BLaER1 treated with 17β-estradiol and CSF1 and Interleukin-3, amounts not matched to agents 10 nM and 100 nM (cell line): ENCODE measurements at regions not wholly inside any gene's neighbourhood (a gene's known extent, or its start where the extent isn't known, plus 50 kb on each side); places are given as distances from the start of the nearest gene placed in this dataset.

Experiments used
- H3K27ac ChIP-seq, 11 experiments: shearing (Covaris generic); formaldehyde crosslinking; 2 replicates each; pipeline ENCODE4 v1.8.1; 2022
- H3K27me3 ChIP-seq, 11 experiments: shearing (Covaris generic); formaldehyde crosslinking; 2 replicates each; pipeline ENCODE4 v1.8.1; 2022
- H3K36me3 ChIP-seq, 11 experiments: shearing (Covaris generic); formaldehyde crosslinking; 2 replicates each; pipeline ENCODE4 v1.8.1; 2022
- H3K4me1 ChIP-seq, 10 experiments: shearing (Covaris generic); formaldehyde crosslinking; 2 replicates each; pipeline ENCODE4 v1.8.1; 2022
- H3K4me2 ChIP-seq, 11 experiments: shearing (Covaris generic); formaldehyde crosslinking; 2 replicates each; pipeline ENCODE4 v1.8.1; 2022
- H3K4me3 ChIP-seq, 10 experiments: shearing (Covaris generic); formaldehyde crosslinking; 2 replicates each; pipeline ENCODE4 v1.8.1; 2022
- H3K9ac ChIP-seq, 11 experiments: shearing (Covaris generic); formaldehyde crosslinking; 2 replicates each; pipeline ENCODE4 v1.8.1; 2022
- H3K9me3 ChIP-seq, 11 experiments: shearing (Covaris generic); formaldehyde crosslinking; replicated peaks in 1 of 11; 2 replicates each; pipeline ENCODE4 v1.8.1; 2022
- H4K20me1 ChIP-seq, 11 experiments: shearing (Covaris generic); formaldehyde crosslinking; 2 replicates each; pipeline ENCODE4 v1.8.1; 2022
- Cebpa-rat ChIP-seq, 11 experiments: shearing (Covaris generic); IDR thresholded peaks; 2 replicates each; pipeline ENCODE4 v1.8.1; 2022

DNA sequence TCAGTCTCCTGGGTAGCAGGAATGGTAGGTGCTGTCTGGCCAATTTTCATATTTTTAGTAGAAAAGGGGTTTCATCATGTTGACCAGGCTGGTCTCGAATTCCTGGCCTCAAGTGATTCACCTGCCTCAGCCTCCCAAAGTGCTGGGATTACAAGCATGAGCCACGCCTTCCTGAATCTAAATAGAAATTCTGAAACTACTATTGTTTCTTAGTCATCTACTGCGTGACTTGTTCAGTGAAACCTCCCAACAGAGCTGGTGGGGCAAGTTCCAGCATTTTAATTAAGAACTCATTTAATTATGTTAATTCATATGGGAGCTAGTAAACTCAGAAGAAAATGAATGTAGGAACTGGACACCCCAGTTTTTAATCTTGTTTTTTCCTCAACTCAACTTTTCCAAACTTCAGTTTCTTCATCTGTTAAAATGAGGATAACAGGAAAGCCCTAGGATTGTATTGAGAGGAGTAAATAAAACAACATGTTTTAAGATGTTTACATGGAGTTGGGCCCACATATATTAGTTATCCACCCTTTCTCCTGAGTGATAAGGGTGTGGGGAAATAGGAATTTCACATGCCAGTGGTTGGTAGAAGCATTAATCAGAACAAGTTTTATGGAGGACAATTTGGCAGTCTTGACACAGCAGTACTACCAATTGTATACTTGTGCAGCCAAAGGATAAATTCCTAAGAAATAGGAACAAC lies 335.8 kb upstream of the E2F7 start:
- H3K4me3 ChIP-seq = no peak overlapping the region

GRCh38 chr12:77392467-77393088 lies 327.2 kb upstream of the E2F7 start:
- Histone ChIP-seq H3K9me3 (no peaks in the 10 kb centered on the region), H3K36me3 (no peaks in the 10 kb centered on the region), H4K20me1 (no peaks in the 10 kb centered on the region)

More for the DNA sequence above, 335.8 kb upstream of the E2F7 start:
- no peaks in the 10 kb centered on the region for H4K20me1 ChIP-seq
- no peaks in the 10 kb centered on the region for H3K9me3 ChIP-seq
- H3K4me2 ChIP-seq = no peak overlapping the region
- H3K36me3 ChIP-seq = no peaks in the 10 kb centered on the region
- H3K9ac ChIP-seq = no peak overlapping the region
- no peaks in the 10 kb centered on the region for H3K27me3 ChIP-seq
- H3K27ac ChIP-seq = no peak overlapping the region
- H3K4me1 ChIP-seq = no peaks in the 10 kb centered on the region
- no peak for TF ChIP-seq Cebpa-rat (IDR thresholded peaks at IDR 0.05)

GRCh38 chr12:77388445-77389265 lies 323.3 kb upstream of the E2F7 start:
- H3K36me3 ChIP-seq = no peaks in the 10 kb centered on the region
- H4K20me1 ChIP-seq = no peaks in the 10 kb centered on the region
- no peaks in the 10 kb centered on the region for H3K27me3 ChIP-seq
- H3K27ac ChIP-seq = no peak overlapping the region
- no peak overlapping the region for H3K4me3 ChIP-seq
- no peak overlapping the region for H3K9ac ChIP-seq
- TF ChIP-seq Cebpa-rat (IDR thresholded peaks at IDR 0.05) = no peak
- no peaks in the 10 kb centered on the region for H3K4me1 ChIP-seq
- H3K4me2 ChIP-seq = no peak overlapping the region
- no peaks in the 10 kb centered on the region for H3K9me3 ChIP-seq

More at GRCh38 chr12:77392467-77393088, 327.2 kb upstream of the E2F7 start:
- H3K9ac ChIP-seq = no peak overlapping the region
- H3K4me3 ChIP-seq = no peak overlapping the region
- no peaks in the 10 kb centered on the region for H3K27me3 ChIP-seq
- no peak for TF ChIP-seq Cebpa-rat (IDR thresholded peaks at IDR 0.05)
- no peak overlapping the region for H3K4me2 ChIP-seq
- H3K4me1 ChIP-seq = no peaks in the 10 kb centered on the region
- H3K27ac ChIP-seq = no peak overlapping the region

DNA sequence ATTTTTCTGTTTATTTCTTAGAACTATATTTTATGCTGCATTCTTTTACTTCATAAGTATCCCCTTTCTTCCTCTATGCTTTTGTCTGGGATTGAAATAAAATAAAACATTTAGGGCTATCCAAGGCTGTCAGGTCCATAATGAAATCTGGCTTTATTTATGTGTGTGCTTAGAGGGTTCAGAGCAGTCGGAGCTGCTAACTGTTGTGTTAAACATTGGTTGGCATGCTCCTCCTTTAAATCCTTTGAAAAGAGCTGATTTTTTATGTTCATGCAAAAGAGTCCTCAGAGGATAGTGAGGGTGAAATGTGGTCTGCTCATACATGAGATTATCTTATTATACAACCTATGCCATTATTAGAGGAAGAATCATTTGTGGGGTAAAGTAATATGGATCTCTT lies 322.3 kb upstream of the E2F7 start:
- Histone ChIP-seq H3K9ac (no peak overlapping the region), H3K36me3 (no peaks in the 10 kb centered on the region), H3K9me3 (no peaks in the 10 kb centered on the region), H3K27me3 (no peaks in the 10 kb centered on the region), H3K4me3 (no peak overlapping the region), H3K4me1 (no peaks in the 10 kb centered on the region; a peak in 1 of 20 replicates), H3K4me2 (no peak overlapping the region), H4K20me1 (no peaks in the 10 kb centered on the region), H3K27ac (no peak overlapping the region)
- TF ChIP-seq Cebpa-rat (IDR thresholded peaks at IDR 0.05) = no peak

DNA sequence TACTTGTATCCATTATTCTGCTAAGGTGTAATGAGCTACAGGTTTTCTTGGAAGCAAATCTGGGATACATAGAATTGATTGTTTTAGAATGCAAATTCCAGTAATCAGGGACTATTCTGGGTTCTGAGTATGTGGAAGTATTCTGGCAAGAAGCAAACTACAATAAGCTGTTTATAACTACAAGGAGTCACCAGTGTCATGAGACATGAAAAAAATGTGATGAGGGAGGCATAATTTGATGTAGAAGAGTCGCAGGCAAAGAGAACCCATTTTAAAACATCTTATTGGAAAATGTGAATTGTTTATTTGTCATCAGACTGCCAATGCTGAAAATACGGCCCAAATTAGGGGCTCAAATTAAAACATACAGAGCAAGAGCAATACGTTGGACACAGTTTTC lies 321.8 kb upstream of the E2F7 start:
- no peaks in the 10 kb centered on the region for H3K27me3 ChIP-seq
- H3K9me3 ChIP-seq = no peaks in the 10 kb centered on the region
- H4K20me1 ChIP-seq = no peaks in the 10 kb centered on the region
- H3K4me1 ChIP-seq = no peaks in the 10 kb centered on the region; a peak in 1 of 20 replicates
- H3K36me3 ChIP-seq = no peaks in the 10 kb centered on the region
- no peak overlapping the region for H3K27ac ChIP-seq
- no peak for TF ChIP-seq Cebpa-rat (IDR thresholded peaks at IDR 0.05)
- H3K9ac ChIP-seq = no peak overlapping the region
- H3K4me2 ChIP-seq = no peak overlapping the region
- H3K4me3 ChIP-seq = no peak overlapping the region

DNA sequence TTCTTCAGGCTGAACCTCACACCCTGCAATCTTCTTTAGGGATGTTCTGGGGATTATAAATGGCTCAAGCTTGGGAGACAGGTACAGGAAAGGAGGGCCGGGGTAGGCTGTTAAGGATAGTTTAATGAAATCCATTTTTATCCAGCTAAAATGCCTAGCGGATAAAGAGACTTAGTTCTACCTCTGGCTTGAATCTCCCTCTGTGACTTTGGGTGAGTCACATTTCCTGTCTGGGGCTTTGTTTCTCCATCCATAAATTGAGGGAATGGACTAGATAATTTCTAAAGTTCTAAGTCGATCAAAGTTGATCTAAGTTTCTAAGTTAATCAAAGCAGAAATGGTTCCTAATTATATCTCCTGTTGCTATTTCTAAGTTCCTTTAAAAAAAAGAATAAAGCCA lies 319.6 kb upstream of the E2F7 start:
- TF ChIP-seq Cebpa-rat (IDR thresholded peaks at IDR 0.05) = no peak
- H4K20me1 ChIP-seq = no peaks in the 10 kb centered on the region

GRCh38 chr12:77382096-77382742 lies 316.9 kb upstream of the E2F7 start:
- H3K36me3 ChIP-seq = no peaks in the 10 kb centered on the region
- H3K4me3 ChIP-seq = no peak overlapping the region
- TF ChIP-seq Cebpa-rat (IDR thresholded peaks at IDR 0.05) = no peak
- H3K27me3 ChIP-seq = no peaks in the 10 kb centered on the region
- H4K20me1 ChIP-seq = no peaks in the 10 kb centered on the region
- peaks cover 0 to 7% (median 4%) of the 10 kb centered on the region in 10 experiments; a peak in 10 of 20 replicates for H3K4me1 ChIP-seq
- H3K9me3 ChIP-seq = peaks cover 0 to 6% (median 0%) of the 10 kb centered on the region in 11 experiments; a peak in 3 of 22 replicates
- H3K9ac ChIP-seq = no peak overlapping the region
- no peak overlapping the region for H3K4me2 ChIP-seq
- H3K27ac ChIP-seq = no peak overlapping the region

More for the DNA sequence above, 319.6 kb upstream of the E2F7 start:
- H3K4me2 ChIP-seq = peak overlapping the region in 1 of 11 experiments; percentile 11; a peak in 1 of 22 replicates
- H3K27me3 ChIP-seq = no peaks in the 10 kb centered on the region
- no peak overlapping the region for H3K9ac ChIP-seq
- H3K36me3 ChIP-seq = no peaks in the 10 kb centered on the region
- no peak overlapping the region for H3K4me3 ChIP-seq
- no peaks in the 10 kb centered on the region; a peak in 1 of 20 replicates for H3K4me1 ChIP-seq
- H3K9me3 ChIP-seq = no peaks in the 10 kb centered on the region
- H3K27ac ChIP-seq = no peak overlapping the region

DNA sequence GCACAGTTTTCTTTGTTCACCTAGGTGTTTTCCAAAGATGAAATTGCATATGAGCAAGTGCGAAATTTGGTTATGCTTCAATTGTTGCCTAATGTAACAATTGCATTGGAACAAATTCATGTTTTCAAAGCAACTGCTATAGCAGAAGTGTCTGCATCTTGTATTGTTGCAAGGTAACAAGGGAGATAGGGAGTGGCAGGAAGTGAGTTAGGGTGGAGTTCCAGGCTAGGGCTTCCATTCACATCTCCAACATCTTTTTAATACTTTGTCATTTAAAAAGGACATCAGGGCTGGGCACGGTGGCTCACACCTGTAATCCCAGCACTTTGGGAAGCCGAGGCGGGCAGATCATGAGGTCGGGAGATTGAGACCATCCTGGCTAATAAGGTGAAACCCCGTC lies 312.3 kb upstream of the E2F7 start:
- Histone ChIP-seq H3K4me1 (peaks cover 0 to 18% (median 7%) of the 10 kb centered on the region in 10 experiments; a peak in 10 of 20 replicates), H3K4me3 (no peak overlapping the region), H3K9ac (no peak overlapping the region), H3K27me3 (no peaks in the 10 kb centered on the region), H3K4me2 (peak overlapping the region in 5 of 11 experiments; percentile 3 to 54 (median 36); a peak in 8 of 22 replicates), H4K20me1 (no peaks in the 10 kb centered on the region), H3K36me3 (no peaks in the 10 kb centered on the region), H3K9me3 (peaks cover 0 to 6% (median 0%) of the 10 kb centered on the region in 11 experiments; a peak in 3 of 22 replicates), H3K27ac (no peak overlapping the region)
- no peak for TF ChIP-seq Cebpa-rat (IDR thresholded peaks at IDR 0.05)

DNA sequence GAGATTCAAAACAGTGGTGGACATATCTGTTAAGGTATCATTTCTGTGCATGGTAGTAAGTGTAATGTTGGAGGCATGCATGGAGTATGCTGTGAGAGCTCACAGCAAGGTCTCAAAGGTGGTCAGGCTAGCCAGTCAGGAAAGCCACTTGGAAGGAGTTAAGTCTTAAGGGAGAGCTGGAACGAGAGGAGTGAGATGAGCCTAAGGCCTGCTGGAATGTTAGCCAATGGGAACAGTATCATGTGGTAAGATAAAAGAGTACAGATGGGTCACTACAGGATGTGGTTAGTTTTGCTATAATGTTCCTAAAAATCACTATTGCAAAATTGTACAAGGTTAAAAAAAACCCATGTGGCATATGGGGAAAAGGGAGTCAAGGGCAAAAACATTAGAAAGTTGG lies 311.7 kb upstream of the E2F7 start:
- Histone ChIP-seq H3K9me3 (peaks cover 0 to 6% (median 0%) of the 10 kb centered on the region in 11 experiments; a peak in 3 of 22 replicates), H3K9ac (no peak overlapping the region), H3K4me3 (no peak overlapping the region), H3K4me2 (peak overlapping the region in 7 of 11 experiments; percentile 3 to 54 (median 36); a peak in 10 of 22 replicates), H4K20me1 (no peaks in the 10 kb centered on the region), H3K27ac (no peak overlapping the region), H3K36me3 (no peaks in the 10 kb centered on the region), H3K4me1 (peaks cover 0 to 18% (median 7%) of the 10 kb centered on the region in 10 experiments; a peak in 10 of 20 replicates), H3K27me3 (no peaks in the 10 kb centered on the region)
- no peak for TF ChIP-seq Cebpa-rat (IDR thresholded peaks at IDR 0.05)
